Activated naive CD4-positive, alpha-beta T cell treated with anti-CD3 and anti-CD28 coated beads for 36 hours (primary cell): ENCODE measurements at regions not wholly inside any gene's neighbourhood (a gene's known extent, or its start where the extent isn't known, plus 50 kb on each side); places are given as distances from the start of the nearest gene placed in this dataset.

Experiments used
- CTCF ChIA-PET: fragments of 350-600 bp; sonication (Branson Sonifier 250); formaldehyde crosslinking; loops from one replicate; lab custom pipeline; 2021; ENCODE audit warnings: antibody characterized with exemption; lab: Charles Lee
- DNase-seq: peaks from one replicate; pipeline ENCODE4 v3.0.0-alpha.2; 2020
- H3K27ac Mint-ChIP-seq: one replicate; pipeline ENCODE4 v1.8.0; 2021; ENCODE audit warnings: mild to moderate bottlenecking, mixed read lengths
- H3K27me3 Mint-ChIP-seq: one replicate; pipeline ENCODE4 v1.8.0; 2021; ENCODE audit warnings: low read depth, mixed read lengths
- H3K36me3 Mint-ChIP-seq: one replicate; pipeline ENCODE4 v1.8.0; 2021; ENCODE audit warnings: low read depth, mixed read lengths
- H3K4me1 Mint-ChIP-seq: one replicate; pipeline ENCODE4 v1.8.0; 2021; ENCODE audit warnings: low read depth, mixed read lengths
- H3K4me3 Mint-ChIP-seq: one replicate; pipeline ENCODE4 v1.8.0; 2021; ENCODE audit warnings: mild to moderate bottlenecking, moderate library complexity, mixed read lengths
- H3K9me3 Mint-ChIP-seq: one replicate; pipeline ENCODE4 v1.8.0; 2021; ENCODE audit warnings: mixed read lengths
- intact Hi-C: fragments of 100-400 bp; cut with micrococcal nuclease; formaldehyde crosslinking; loops from one replicate; pipeline ENCODE4 v1.15.1; 2023

DNA sequence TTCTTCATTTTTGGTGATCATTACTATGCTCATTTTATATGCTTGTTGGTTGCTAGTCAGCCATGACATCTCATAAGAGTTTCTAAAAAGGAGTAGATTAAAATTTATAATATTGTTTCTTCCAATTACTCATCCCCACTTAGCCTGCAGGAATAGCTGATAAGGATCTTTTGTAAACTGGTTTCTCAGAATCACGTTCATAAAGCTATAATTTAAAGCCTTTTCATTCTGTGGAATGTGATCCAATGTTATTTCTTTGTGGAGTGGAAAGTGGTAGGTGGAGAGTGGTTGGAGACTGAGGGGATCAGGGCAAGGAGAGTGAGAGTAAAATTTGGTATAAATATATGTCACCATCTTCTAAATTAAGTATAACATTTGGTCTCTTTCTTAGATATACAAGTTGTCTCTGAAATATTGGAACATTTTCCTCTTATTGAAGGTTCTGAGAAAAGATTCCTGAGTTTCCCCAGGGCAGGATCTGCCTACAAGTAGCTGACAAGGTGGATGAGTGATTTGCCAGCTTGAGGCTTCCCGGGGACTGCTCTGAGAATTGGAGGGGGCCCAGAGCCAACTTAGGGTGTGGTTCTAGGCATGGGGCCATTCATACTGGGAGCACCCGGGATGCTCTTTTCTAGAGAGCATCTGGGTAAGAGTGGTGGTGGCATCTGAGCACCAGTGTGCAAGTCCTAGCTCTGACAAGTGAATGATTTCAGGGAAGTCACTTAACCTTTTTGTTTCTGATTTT lies 116.4 kb downstream of the TBX19 start:
- intact Hi-C loops = no loop called here
- Mint-ChIP-seq H3K4me1 (peaks cover 12% of the 10 kb centered on the region), H3K27ac (no peak overlapping the region), H3K4me3 (no peak overlapping the region), H3K9me3 (no peaks in the 10 kb centered on the region), H3K27me3 (peaks cover 3% of the 10 kb centered on the region), H3K36me3 (no peaks in the 10 kb centered on the region)
- DNase-seq = no peak
- CTCF ChIA-PET = no interaction called here

DNA sequence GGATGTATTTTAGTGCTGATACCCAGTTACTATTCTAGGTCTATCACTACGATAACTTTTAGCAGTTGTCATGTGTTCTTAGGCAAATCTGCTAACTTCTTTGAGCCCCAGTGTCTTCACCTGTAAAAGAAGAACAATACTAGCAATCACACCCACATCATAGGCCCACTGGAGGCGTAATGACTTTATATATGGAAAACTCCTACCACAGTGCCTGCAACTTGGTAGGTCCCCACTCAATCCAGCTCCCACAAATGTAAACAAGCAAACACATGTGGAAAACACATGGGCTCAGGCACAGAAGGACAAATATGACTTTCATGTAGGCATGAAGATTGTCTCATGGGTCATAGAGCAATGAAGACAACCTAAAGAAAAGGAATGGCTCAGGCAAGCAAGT lies 115.8 kb downstream of the TBX19 start:
- CTCF ChIA-PET = interaction anchor here (1.3 kb wide), 1 partner anchor 9 kb away, joined by 7 read pairs; no protein-coding TSS in a partner anchor
- Mint-ChIP-seq H3K4me1 (peaks cover 12% of the 10 kb centered on the region), H3K27me3 (peaks cover 3% of the 10 kb centered on the region), H3K36me3 (no peaks in the 10 kb centered on the region), H3K4me3 (no peak overlapping the region), H3K9me3 (no peaks in the 10 kb centered on the region), H3K27ac (no peak overlapping the region)
- intact Hi-C loops = no loop called here
- DNase-seq = no peak

DNA sequence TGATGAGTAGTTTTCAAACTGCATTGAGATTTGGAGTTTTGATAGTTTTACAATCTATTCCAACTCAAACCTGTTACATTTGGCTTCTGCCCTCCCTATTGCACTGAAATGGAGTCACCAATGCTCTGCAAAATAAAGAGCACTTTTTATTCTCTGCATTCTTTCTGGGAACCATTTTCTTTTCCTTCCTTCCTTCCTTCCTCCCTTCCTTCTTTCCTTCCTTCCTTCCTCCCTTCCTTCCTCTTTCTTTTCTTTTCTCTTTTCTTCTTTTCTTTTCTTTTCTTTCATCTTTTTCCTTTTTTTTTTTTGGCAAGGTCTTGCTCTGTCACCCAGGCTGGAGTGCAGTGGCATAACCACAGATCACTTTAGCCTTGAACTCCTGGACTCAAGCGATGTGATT lies 114.2 kb downstream of the TBX19 start:
- Mint-ChIP-seq H3K9me3 (no peaks in the 10 kb centered on the region), H3K27me3 (peaks cover 2% of the 10 kb centered on the region), H3K36me3 (no peaks in the 10 kb centered on the region), H3K4me3 (no peak overlapping the region), H3K4me1 (peaks cover 12% of the 10 kb centered on the region), H3K27ac (no peak overlapping the region)
- intact Hi-C loops = no loop called here
- CTCF ChIA-PET = interaction anchor here (1.3 kb wide), 1 partner anchor 8 kb away, joined by 7 read pairs; no protein-coding TSS in a partner anchor
- no peak for DNase-seq

DNA sequence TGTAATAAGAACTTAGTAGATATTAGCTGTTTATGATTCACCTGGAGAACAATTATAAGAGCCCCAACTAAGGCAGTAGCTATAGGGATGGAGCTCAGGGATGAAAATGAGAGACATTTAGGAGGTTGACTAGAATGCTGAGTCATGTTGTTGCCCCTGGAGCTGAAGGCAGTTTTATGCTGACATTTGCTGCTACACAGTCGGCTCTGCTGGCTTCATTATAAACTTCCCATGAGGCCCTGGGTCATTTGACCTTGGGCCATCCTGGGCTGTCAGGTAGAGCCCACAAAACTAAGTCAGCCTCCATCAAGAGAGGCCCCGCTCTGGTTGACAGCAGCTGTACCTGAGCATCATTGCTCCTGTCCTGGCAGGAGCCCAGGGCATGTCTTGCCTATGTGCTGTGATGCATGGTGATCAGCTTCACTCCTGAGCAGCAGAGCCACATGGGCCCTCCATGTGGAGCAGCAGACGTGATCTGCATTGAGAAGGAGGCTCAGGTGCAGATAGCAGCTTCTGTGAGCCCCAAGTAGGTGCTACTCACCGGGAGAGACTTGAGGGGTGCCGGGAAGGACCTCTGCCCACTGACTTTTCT lies 112.4 kb downstream of the TBX19 start:
- no peaks in the 10 kb centered on the region for H3K36me3 Mint-ChIP-seq
- no peak overlapping the region for H3K27ac Mint-ChIP-seq
- peaks cover 5% of the 10 kb centered on the region for H3K27me3 Mint-ChIP-seq
- no peak for DNase-seq
- no peak overlapping the region for H3K4me3 Mint-ChIP-seq
- intact Hi-C loops = no loop called here
- no peaks in the 10 kb centered on the region for H3K9me3 Mint-ChIP-seq
- no peaks in the 10 kb centered on the region for H3K4me1 Mint-ChIP-seq
- CTCF ChIA-PET = interaction anchor here (0.7 kb wide), 1 partner anchor 51 kb away, joined by 3 read pairs; no protein-coding TSS in a partner anchor

DNA sequence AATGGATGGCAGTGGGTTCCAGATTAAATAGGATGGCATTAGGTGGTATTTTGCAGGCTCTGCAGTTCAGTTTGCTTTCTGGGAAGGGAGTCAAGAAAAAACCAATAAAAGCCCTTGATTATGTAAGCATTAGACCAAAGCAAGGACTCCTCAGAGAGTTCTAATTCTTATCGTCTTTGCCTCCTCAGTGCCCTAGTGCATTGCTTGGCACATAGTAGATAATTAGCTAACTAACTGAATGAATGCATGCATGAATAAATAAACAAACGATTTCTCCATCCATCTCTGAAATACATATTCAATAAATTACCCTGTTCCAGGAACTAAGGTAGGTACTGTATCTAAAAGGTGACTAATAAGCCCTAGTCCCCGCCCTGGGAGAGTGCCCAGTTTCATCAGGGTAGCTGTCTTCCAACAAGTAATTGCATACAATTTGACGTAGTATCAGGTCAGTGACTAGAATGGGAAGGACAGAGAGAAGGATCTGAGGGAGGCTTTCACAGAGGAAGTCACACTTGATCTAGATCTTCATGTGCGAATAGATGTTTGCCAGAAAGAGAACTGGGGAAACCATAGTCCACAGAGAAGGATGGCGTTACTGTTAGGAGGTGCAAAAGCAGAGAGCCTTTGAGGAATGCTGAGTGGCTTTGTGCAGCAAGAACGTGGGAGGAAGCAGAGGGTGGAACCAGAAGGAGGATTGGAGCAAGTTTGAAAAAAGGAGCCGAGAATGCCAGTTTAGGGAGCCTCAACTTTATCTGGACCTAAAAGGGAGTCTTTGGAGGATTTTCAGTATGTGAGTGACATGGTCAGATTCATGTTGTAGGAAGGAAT lies 111.4 kb downstream of the TBX19 start:
- H3K4me3 Mint-ChIP-seq = no peak overlapping the region
- DNase-seq = no peak

DNA sequence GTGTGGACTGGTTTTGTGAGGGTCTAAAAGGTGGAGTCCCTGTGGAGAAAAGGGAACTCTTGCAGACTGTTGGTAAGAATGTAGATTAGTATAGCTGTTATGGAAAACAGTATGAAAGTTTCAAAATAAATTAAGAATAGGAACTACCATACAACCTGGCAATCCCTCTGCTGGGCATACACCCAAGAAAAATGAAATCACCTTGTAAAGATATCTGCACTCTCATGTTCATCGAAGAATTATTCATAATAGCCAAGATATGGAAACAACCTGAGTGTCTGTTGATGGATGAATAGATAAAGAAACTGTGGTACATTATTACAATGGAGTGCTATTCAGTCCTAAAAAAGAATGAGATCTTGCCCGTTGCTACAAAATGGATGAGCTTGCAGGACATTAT lies 109.6 kb downstream of the TBX19 start:
- DNase-seq = no peak
- Mint-ChIP-seq H3K27ac (no peak overlapping the region), H3K4me3 (no peak overlapping the region), H3K4me1 (peaks cover 12% of the 10 kb centered on the region), H3K27me3 (peaks cover 9% of the 10 kb centered on the region), H3K9me3 (no peaks in the 10 kb centered on the region), H3K36me3 (no peaks in the 10 kb centered on the region)
- intact Hi-C loops = no loop called here
- CTCF ChIA-PET = interaction anchor here (6.2 kb wide), 1 partner anchor 47 kb away, joined by 24 read pairs; no protein-coding TSS in a partner anchor

More for the DNA sequence above, 111.4 kb downstream of the TBX19 start:
- Mint-ChIP-seq H3K9me3 (no peaks in the 10 kb centered on the region), H3K27me3 (peaks cover 8% of the 10 kb centered on the region), H3K27ac (no peak overlapping the region), H3K36me3 (no peaks in the 10 kb centered on the region), H3K4me1 (peaks cover 8% of the 10 kb centered on the region)
- intact Hi-C loops = no loop called here
- CTCF ChIA-PET = no interaction called here

DNA sequence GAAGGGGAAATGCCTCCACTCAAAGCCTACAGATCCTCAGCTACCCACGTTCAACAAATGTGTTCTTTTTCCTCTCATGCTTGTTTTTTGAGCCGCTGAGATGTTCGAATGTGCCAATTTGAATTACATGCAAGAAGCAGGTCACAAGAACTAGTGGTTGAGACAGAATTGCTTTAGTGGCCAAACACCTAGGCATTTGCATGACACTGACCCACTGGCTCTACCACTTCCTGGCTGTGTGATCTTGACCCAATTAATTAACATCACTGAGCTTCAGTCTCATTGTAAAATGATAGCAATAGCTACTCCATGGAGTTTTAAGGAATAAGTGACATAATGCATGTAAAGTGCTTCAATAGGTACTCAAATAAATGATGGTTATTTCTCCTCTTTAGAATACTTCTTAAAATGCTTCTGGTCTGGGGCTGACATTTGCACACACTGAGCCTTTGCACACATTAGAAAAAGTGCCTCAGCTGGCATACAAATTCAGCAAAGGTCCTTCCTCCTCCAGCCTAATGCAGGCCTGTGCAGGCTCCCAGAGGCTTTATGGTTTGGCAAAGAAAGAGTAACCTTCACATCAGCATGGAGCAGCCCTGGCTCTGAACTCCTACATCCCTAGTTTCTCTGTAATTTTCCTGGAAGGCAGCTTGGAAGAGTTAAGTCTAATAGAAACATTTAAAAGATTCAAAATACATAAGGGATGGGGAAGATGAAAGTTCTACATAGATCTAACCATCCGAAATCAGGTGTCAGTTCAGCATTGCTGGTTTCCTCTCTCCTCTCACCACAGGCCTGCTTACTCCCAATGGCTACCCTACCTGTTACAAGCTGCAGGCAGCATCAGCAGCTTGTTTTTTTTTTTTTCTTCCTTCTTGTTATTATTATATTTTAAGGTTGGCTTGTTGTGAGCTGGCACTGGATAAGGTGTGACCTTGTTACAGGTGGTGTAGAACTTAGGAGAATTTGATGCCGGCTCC lies 107.4 kb downstream of the TBX19 start:
- intact Hi-C loops = loop anchor here (1.0 kb wide), 1 partner anchor 20 kb away; no protein-coding TSS in a partner anchor
- no peak overlapping the region for H3K4me3 Mint-ChIP-seq
- no peak overlapping the region for H3K27ac Mint-ChIP-seq
- DNase-seq = no peak
- peaks cover 12% of the 10 kb centered on the region for H3K4me1 Mint-ChIP-seq
- no peaks in the 10 kb centered on the region for H3K36me3 Mint-ChIP-seq
- no peaks in the 10 kb centered on the region for H3K9me3 Mint-ChIP-seq
- peaks cover 9% of the 10 kb centered on the region for H3K27me3 Mint-ChIP-seq
- CTCF ChIA-PET = interaction anchor here (0.6 to 6.2 kb wide), 4 partner anchors 8 to 45 kb away, joined by 3 to 24 read pairs (median 5); no protein-coding TSS in a partner anchor

DNA sequence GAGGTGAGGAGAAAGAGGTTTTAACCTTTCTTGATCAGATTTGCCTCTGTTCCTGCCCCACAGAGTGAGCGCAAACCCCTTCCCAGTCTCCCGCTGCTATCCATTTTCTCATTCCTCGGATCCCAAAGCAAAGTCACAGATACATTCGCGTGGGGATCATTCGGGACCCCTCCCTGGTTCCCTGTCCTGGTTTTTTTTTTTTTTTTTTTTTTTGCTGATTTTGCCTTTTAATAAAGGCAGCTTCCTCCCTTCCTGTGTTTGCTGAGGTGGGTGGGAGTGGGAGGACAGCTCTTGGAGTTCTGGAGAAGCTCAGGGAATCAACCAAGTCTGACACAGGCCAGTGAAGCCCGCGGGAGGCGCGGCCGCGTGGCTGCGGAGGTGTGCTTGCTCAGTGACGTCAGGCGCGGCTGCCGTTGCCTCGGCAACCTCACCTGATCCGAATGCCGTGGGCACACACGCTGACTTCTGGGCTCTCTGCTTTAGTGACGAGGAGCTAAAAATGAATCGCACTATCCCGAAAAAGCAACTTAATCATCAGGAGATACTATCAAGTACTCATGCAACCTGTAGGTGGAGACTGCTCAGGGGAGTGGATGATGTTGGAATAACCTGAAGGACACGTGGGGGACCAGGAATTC lies 106.4 kb downstream of the TBX19 start:
- peak overlapping the region; percentile 38 for H3K4me3 Mint-ChIP-seq
- peaks cover 12% of the 10 kb centered on the region for H3K4me1 Mint-ChIP-seq
- H3K36me3 Mint-ChIP-seq = no peaks in the 10 kb centered on the region
- H3K27ac Mint-ChIP-seq = no peak overlapping the region
- intact Hi-C loops = loop anchor here (1.0 kb wide), 1 partner anchor 21 kb away; no protein-coding TSS in a partner anchor
- CTCF ChIA-PET = interaction anchor here (1.0 to 6.2 kb wide), 4 partner anchors 9 to 962 kb away, joined by 3 to 24 read pairs (median 5); no protein-coding TSS in a partner anchor
- H3K9me3 Mint-ChIP-seq = no peaks in the 10 kb centered on the region
- H3K27me3 Mint-ChIP-seq = peaks cover 9% of the 10 kb centered on the region
- peak; percentile 78 for DNase-seq

DNA sequence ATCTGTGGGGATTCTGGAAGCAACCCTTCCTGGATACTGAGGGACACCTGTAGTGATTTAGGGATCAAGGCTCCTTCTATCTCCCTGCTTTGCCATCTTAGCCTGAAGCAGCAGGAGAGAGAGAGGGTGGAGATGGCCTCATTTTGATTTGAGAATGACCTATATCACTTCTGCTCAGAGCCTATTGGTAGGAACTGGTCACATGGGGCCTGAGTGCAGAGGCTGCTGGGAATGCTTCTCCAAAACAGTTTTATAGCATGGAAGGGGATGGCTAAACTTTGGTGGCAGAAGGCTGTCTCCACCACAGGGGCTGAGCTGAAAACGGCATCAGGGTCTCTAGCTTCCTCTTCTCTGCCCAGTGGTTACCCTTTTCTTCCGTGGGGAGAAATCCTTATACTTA lies 105.8 kb downstream of the TBX19 start:
- Mint-ChIP-seq H3K27me3 (peaks cover 9% of the 10 kb centered on the region), H3K9me3 (no peaks in the 10 kb centered on the region), H3K4me1 (peaks cover 12% of the 10 kb centered on the region), H3K27ac (no peak overlapping the region), H3K4me3 (no peak overlapping the region), H3K36me3 (no peaks in the 10 kb centered on the region)
- no peak for DNase-seq
- CTCF ChIA-PET = interaction anchor here (1.0 to 6.2 kb wide), 4 partner anchors 9 to 962 kb away, joined by 3 to 24 read pairs (median 5); no protein-coding TSS in a partner anchor
- intact Hi-C loops = no loop called here

DNA sequence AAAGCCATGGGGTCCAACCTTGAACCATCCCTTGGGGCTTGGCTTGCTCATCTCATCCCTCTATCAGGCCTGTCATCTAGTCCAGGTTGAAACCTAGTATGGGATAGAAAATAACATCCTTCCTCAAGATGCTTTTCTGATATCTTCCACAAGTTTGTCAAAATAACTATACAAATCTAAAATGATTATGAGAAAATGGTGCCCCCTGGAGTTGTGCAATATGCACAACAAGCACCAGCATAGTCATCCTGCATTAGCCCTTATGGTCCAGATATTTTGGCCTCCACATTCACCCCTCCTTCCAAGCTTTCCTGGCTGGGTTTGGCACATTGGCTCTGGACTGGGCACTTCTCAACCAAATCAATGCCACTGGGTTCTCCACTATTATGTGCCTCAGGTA lies 101.2 kb downstream of the TBX19 start:
- intact Hi-C loops = no loop called here
- H3K27me3 Mint-ChIP-seq = no peaks in the 10 kb centered on the region
- H3K36me3 Mint-ChIP-seq = no peaks in the 10 kb centered on the region
- no peak overlapping the region for H3K4me3 Mint-ChIP-seq
- no peak overlapping the region for H3K27ac Mint-ChIP-seq
- no peak for DNase-seq
- H3K4me1 Mint-ChIP-seq = peaks cover 2% of the 10 kb centered on the region
- CTCF ChIA-PET = interaction anchor here (0.8 kb wide), 1 partner anchor 24 kb away, joined by 3 read pairs; no protein-coding TSS in a partner anchor
- H3K9me3 Mint-ChIP-seq = no peaks in the 10 kb centered on the region

DNA sequence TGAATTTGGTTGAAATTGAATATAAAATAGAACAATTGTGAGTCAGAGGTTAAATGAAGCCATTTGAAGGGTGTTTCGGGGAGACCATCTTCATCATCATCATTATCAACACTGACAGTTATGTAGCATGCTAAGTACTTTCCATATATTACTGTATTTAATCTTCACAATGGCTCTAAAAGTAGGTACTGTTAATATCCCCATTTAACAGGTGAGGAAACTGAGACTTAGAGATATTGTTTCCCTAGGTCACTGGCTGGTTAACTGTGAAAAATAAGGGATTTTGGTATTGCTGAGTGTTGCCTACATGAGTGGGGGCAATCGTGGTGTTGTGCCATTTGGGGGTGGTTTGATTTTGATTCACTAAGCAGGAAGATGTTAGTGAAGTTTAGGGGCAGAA lies 100.3 kb downstream of the TBX19 start:
- Mint-ChIP-seq H3K27me3 (no peaks in the 10 kb centered on the region), H3K36me3 (no peaks in the 10 kb centered on the region), H3K27ac (no peak overlapping the region), H3K4me1 (no peaks in the 10 kb centered on the region), H3K9me3 (no peaks in the 10 kb centered on the region), H3K4me3 (no peak overlapping the region)
- CTCF ChIA-PET = no interaction called here
- intact Hi-C loops = no loop called here
- no peak for DNase-seq
